Neural cell (in vitro differentiated cells): ENCODE measurements at regions not wholly inside any gene's neighbourhood (a gene's known extent, or its start where the extent isn't known, plus 50 kb on each side); places are given as distances from the start of the nearest gene placed in this dataset.

ENCODE experiments used
- EP300 ChIP-seq: fragments of 450-650 bp; conservative IDR thresholded peaks from 2 replicates; pipeline ENCODE4 v1.6.1; 2014; ENCODE audit warnings: antibody characterized with exemption, mild to moderate bottlenecking, moderate library complexity; ENCODE audit not compliant: poor library complexity, severe bottlenecking
- EZH2 ChIP-seq: fragments of 200-600, 300-800 bp; shearing (Covaris generic), sonication (generic); IDR thresholded peaks from 2 replicates; pipeline ENCODE4 v1.6.1; 2014; ENCODE audit warnings: antibody characterized with exemption, low read length, borderline replicate concordance, mild to moderate bottlenecking; ENCODE audit not compliant: insufficient read depth, poor library complexity, severe bottlenecking
- RAD21 ChIP-seq: fragments of 450-650 bp; conservative IDR thresholded peaks from 2 replicates; pipeline ENCODE4 v1.6.1; 2014; ENCODE audit warnings: antibody characterized with exemption, mild to moderate bottlenecking, moderate library complexity
- TF ChIP-seq, protein P1 (sequence below): fragments of 450-650 bp; IDR thresholded peaks from 2 replicates; pipeline ENCODE4 v1.5.1; 2014; ENCODE audit warnings: antibody characterized with exemption, mild to moderate bottlenecking, moderate library complexity; ENCODE audit not compliant: poor library complexity, severe bottlenecking

DNA sequence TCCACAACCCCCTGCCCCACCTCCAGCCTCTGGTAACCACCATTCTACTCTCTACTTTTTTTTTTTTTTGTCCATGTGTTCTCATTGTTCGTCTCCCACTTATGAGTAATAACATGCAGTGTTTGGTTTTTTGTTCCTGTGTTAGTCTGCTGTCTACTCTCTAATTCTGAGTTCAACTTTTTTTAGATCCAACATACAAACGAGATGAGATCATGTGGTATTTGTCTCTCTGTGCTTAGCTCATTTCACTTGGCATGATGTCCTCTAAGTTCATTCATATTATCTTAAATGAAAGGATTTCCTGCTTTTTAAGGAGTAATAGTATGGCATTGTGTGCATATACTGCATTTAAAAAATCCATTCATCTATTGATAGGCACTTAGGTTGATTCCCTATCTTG lies 130.9 kb downstream of the NMUR2 start:
- TF ChIP-seq EP300 (no peak), RAD21 (no peak), EZH2 (no peak)
- TF ChIP-seq, protein P1, sequence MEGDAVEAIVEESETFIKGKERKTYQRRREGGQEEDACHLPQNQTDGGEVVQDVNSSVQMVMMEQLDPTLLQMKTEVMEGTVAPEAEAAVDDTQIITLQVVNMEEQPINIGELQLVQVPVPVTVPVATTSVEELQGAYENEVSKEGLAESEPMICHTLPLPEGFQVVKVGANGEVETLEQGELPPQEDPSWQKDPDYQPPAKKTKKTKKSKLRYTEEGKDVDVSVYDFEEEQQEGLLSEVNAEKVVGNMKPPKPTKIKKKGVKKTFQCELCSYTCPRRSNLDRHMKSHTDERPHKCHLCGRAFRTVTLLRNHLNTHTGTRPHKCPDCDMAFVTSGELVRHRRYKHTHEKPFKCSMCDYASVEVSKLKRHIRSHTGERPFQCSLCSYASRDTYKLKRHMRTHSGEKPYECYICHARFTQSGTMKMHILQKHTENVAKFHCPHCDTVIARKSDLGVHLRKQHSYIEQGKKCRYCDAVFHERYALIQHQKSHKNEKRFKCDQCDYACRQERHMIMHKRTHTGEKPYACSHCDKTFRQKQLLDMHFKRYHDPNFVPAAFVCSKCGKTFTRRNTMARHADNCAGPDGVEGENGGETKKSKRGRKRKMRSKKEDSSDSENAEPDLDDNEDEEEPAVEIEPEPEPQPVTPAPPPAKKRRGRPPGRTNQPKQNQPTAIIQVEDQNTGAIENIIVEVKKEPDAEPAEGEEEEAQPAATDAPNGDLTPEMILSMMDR = no peak
